Hepatic stellate cell (primary cell): ENCODE measurements at regions not wholly inside any gene's neighbourhood (a gene's known extent, or its start where the extent isn't known, plus 50 kb on each side); places are given as distances from the start of the nearest gene placed in this dataset.

Experiments
- DNase-seq: peaks from one replicate; pipeline ENCODE4 v3.0.0; 2011; ENCODE audit warnings: low spot score

GRCh38 chr15:29556380-29556779 lies 265.9 kb downstream of the TJP1 start:
- DNase-seq = no peak

- no peak for DNase-seq
Measured at GRCh38 chr15:29554531-29554930, 267.7 kb downstream of the TJP1 start.

GRCh38 chr15:29550834-29551465 lies 271.3 kb downstream of the TJP1 start:
- no peak for DNase-seq

- DNase-seq = no peak
Measured at GRCh38 chr15:29548006-29548405, 274.3 kb downstream of the TJP1 start.

- no peak for DNase-seq
Measured at GRCh38 chr15:29544513-29545128, 275.0 kb upstream of the NSMCE3 start.

GRCh38 chr15:29542994-29543393 lies 273.4 kb upstream of the NSMCE3 start:
- DNase-seq = no peak

- no peak for DNase-seq
Measured at GRCh38 chr15:29541309-29541708, 271.7 kb upstream of the NSMCE3 start.

- no peak for DNase-seq
Measured at GRCh38 chr15:29540479-29540878, 270.9 kb upstream of the NSMCE3 start.

GRCh38 chr15:29539736-29540135 lies 270.1 kb upstream of the NSMCE3 start:
- no peak for DNase-seq

- no peak for DNase-seq
Measured at GRCh38 chr15:29538044-29538443, 268.4 kb upstream of the NSMCE3 start.

- DNase-seq = no peak
Measured at GRCh38 chr15:29535952-29536351, 266.3 kb upstream of the NSMCE3 start.

- no peak for DNase-seq
Measured at GRCh38 chr15:29534378-29534777, 264.8 kb upstream of the NSMCE3 start.

GRCh38 chr15:29533647-29534046 lies 264.0 kb upstream of the NSMCE3 start:
- no peak for DNase-seq

GRCh38 chr15:29532296-29532695 lies 262.7 kb upstream of the NSMCE3 start:
- DNase-seq = no peak

- DNase-seq = no peak
Measured at GRCh38 chr15:29530966-29531365, 261.3 kb upstream of the NSMCE3 start.

GRCh38 chr15:29529043-29529442 lies 259.4 kb upstream of the NSMCE3 start:
- no peak for DNase-seq

GRCh38 chr15:29528276-29528675 lies 258.7 kb upstream of the NSMCE3 start:
- no peak for DNase-seq

GRCh38 chr15:29526802-29527201 lies 257.2 kb upstream of the NSMCE3 start:
- DNase-seq = no peak

- no peak for DNase-seq
Measured at GRCh38 chr15:29522373-29523276, 253.0 kb upstream of the NSMCE3 start.

- DNase-seq = no peak
Measured at GRCh38 chr15:29518442-29518841, 248.8 kb upstream of the NSMCE3 start.

GRCh38 chr15:29517829-29518228 lies 248.2 kb upstream of the NSMCE3 start:
- DNase-seq = no peak

- no peak for DNase-seq
Measured at GRCh38 chr15:29516929-29517328, 247.3 kb upstream of the NSMCE3 start.

- no peak for DNase-seq
Measured at GRCh38 chr15:29514926-29515325, 245.3 kb upstream of the NSMCE3 start.
